Hepatocyte (in vitro differentiated cells): ENCODE measurements at regions not wholly inside any gene's neighbourhood (a gene's known extent, or its start where the extent isn't known, plus 50 kb on each side); places are given as distances from the start of the nearest gene placed in this dataset.

Experiments used
- DNase-seq: peaks from one replicate; pipeline ENCODE4 v3.0.0-alpha.2; 2016; ENCODE audit warnings: low spot score
- H2AFZ ChIP-seq: fragments of 200-600 bp; sonication (generic); 2 replicates; pipeline ENCODE4 v1.6.0; 2016; ENCODE audit warnings: antibody characterized with exemption, mild to moderate bottlenecking
- H3K27ac ChIP-seq: fragments of 200-600 bp; sonication (generic); 2 replicates; pipeline ENCODE4 v1.5.1; 2016; ENCODE audit warnings: mild to moderate bottlenecking
- H3K27me3 ChIP-seq: fragments of 200-600 bp; sonication (generic); 2 replicates; pipeline ENCODE4 v1.6.1; 2016
- H3K36me3 ChIP-seq: fragments of 200-600 bp; sonication (generic); replicated peaks from 2 replicates; pipeline ENCODE4 v1.5.1; 2016; ENCODE audit warnings: low read depth; ENCODE audit not compliant: insufficient read depth
- H3K4me1 ChIP-seq: fragments of 200-600 bp; sonication (generic); 2 replicates; pipeline ENCODE4 v1.5.1; 2016; ENCODE audit warnings: mild to moderate bottlenecking, moderate library complexity; ENCODE audit not compliant: insufficient read depth
- H3K4me2 ChIP-seq: fragments of 200-600 bp; sonication (generic); 2 replicates; pipeline ENCODE4 v1.6.0; 2016
- H3K4me3 ChIP-seq: fragments of 200-600 bp; sonication (generic); 2 replicates; pipeline ENCODE4 v1.5.1; 2016; ENCODE audit warnings: mild to moderate bottlenecking
- H3K79me2 ChIP-seq: fragments of 200-600 bp; sonication (generic); 2 replicates; pipeline ENCODE4 v1.6.0; 2017; ENCODE audit warnings: mild to moderate bottlenecking
- H3K9me2 ChIP-seq: fragments of 200-600 bp; sonication (generic); replicated peaks from 2 replicates; pipeline ENCODE4 v1.6.0; 2017; ENCODE audit warnings: mild to moderate bottlenecking; ENCODE audit not compliant: insufficient read depth
- H3K9me3 ChIP-seq: fragments of 200-600 bp; sonication (generic); 2 replicates; pipeline ENCODE4 v1.5.1; 2016; ENCODE audit warnings: low read depth, mild to moderate bottlenecking
- H4K20me1 ChIP-seq: fragments of 200-600 bp; sonication (generic); 2 replicates; pipeline ENCODE4 v1.6.0; 2016; ENCODE audit warnings: mild to moderate bottlenecking; ENCODE audit not compliant: insufficient read depth, poor library complexity, severe bottlenecking
- CTCF ChIP-seq: fragments of 200-600 bp; sonication (generic); IDR thresholded peaks from 2 replicates; pipeline ENCODE4 v1.5.1; 2016; ENCODE audit warnings: antibody characterized with exemption, mild to moderate bottlenecking; ENCODE audit not compliant: poor library complexity
- EZH2 ChIP-seq: fragments of 200-600 bp; sonication (generic); IDR thresholded peaks from 2 replicates; pipeline ENCODE4 v1.6.1; 2016; ENCODE audit warnings: antibody characterized with exemption, mild to moderate bottlenecking, borderline replicate concordance
- EZH2phosphoT487 ChIP-seq: fragments of 200-600 bp; sonication (generic); IDR thresholded peaks from one replicate; pipeline ENCODE4 v1.6.1; 2018; ENCODE audit warnings: antibody characterized with exemption, mild to moderate bottlenecking, low read depth, moderate library complexity; ENCODE audit not compliant: unreplicated experiment, severe bottlenecking
- WGBS: methylation state at CpG from one replicate; pipeline ENCODE4 v1.1.6; 2016; ENCODE audit warnings: low lambda C conversion rate; ENCODE audit errors: missing lambda C conversion rate; 5-methylcytosine and 5-hydroxymethylcytosine counted together

- WGBS, result 66% methylated on average over 10 of the region's 10 CpGs
- H3K36me3 ChIP-seq, result no peaks in the 10 kb centered on the region
- H3K27ac ChIP-seq, result peak overlapping the region; percentile 64
- TF ChIP-seq CTCF (no peak), EZH2phosphoT487 (no peak), EZH2 (no peak)
- H2AFZ ChIP-seq, result peak overlapping the region; percentile 7
- peaks cover 6% of the 10 kb centered on the region for H3K4me1 ChIP-seq
- H3K4me3 ChIP-seq, result no peak overlapping the region
- peak overlapping the region; percentile 54 for H3K4me2 ChIP-seq
- no peaks in the 10 kb centered on the region for H3K27me3 ChIP-seq
- H3K9me2 ChIP-seq, result no peaks in the 10 kb centered on the region
- peak; percentile 16 for DNase-seq
- no peaks in the 10 kb centered on the region for H3K79me2 ChIP-seq
- H4K20me1 ChIP-seq, result no peaks in the 10 kb centered on the region
- no peaks in the 10 kb centered on the region for H3K9me3 ChIP-seq
Measured at GRCh38 chr5:91469517-91470165, 86.5 kb upstream of the ARRDC3 start.

DNA sequence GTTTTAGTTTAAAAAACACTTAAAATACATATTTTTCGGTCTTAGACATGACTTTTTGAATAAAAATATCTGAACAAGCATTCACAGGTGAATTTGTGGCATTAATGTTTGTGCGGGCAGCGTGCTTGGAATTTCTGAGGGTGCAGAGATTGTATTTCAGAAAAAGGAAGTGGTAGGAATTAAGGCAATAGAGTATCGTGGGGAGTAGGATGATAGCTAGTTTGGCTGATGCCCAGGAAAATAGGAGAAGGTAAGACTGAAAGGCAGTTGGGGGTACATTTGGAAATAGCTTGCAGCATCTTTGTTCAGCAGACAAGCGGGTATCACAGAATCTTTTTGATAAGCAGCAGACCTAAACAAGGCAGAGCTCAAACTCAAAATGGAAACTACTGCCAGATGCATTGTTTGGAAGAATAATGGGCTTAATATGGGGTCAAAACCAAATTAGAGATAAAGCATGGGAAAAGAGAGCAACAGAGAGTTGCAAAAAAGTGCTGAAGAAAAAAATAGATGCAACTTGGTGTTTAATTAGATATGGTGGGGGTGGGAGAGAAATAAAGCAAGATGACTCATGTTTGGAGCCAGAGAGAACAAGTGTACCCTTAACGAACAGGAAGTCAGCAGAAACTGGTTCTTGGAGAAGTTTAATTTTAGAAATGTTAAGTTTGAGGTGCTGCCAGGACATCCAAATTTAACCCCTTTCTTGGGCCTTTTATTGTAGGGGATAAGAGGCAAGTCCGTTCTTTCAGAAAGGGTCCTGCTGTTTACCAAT is 85.7 kb upstream of the ARRDC3 start:
- peak overlapping the region; percentile 64 for H3K27ac ChIP-seq
- peak overlapping the region; percentile 54 for H3K4me2 ChIP-seq
- no peak for TF ChIP-seq EZH2phosphoT487
- TF ChIP-seq CTCF, result no peak
- TF ChIP-seq EZH2, result no peak

DNA sequence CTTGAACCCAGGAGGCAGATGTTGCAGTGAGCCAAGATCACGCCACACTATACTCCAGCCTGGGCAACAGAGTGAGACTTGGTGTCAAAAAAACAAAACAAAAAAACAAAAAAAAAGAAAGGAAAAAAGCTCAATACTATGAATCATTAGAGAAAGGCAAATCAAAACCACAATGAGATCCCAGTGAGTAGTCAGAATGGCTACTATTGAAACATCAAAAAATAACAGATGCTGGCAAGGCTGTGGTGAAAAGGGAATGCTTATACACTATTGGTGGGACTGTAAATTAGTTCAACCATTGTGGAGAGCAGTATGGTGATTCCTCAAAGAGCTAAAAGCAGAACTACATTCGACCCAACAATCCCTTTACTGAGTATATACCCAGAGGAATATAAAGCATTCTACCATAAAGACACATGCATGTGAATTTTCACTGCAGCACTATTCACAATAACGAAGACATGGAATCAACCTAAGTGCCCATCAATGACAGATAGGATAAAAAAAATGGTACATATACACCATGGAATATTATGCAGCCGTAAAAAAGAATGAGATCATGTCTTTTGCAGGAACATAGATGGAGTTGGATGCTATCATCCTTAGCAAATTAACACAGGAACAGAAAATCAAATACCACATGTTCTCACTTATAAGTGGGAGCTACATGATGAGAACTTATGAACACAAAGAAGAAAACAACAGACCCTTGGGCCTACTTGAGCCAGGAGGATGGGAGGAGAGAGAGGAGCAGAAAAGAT is 81.9 kb upstream of the ARRDC3 start:
- no peak for TF ChIP-seq CTCF
- TF ChIP-seq EZH2, result no peak
- no peak for TF ChIP-seq EZH2phosphoT487
- Histone ChIP-seq H3K9me3 (no peaks in the 10 kb centered on the region), H3K9me2 (no peaks in the 10 kb centered on the region), H3K79me2 (no peaks in the 10 kb centered on the region), H3K27ac (no peak overlapping the region), H2AFZ (no peak overlapping the region), H3K27me3 (no peaks in the 10 kb centered on the region), H3K4me2 (no peak overlapping the region), H4K20me1 (no peaks in the 10 kb centered on the region), H3K4me1 (peaks cover 6% of the 10 kb centered on the region), H3K36me3 (no peaks in the 10 kb centered on the region), H3K4me3 (no peak overlapping the region)
- WGBS, result 95% methylated on average over 4 of the region's 4 CpGs
- no peak for DNase-seq

More for the DNA sequence above, 85.7 kb upstream of the ARRDC3 start:
- Histone ChIP-seq H3K27me3 (no peaks in the 10 kb centered on the region), H3K9me2 (no peaks in the 10 kb centered on the region), H3K4me3 (no peak overlapping the region), H3K36me3 (no peaks in the 10 kb centered on the region), H3K9me3 (no peaks in the 10 kb centered on the region), H3K79me2 (no peaks in the 10 kb centered on the region), H3K4me1 (peaks cover 6% of the 10 kb centered on the region), H4K20me1 (no peaks in the 10 kb centered on the region), H2AFZ (peak overlapping the region; percentile 7)
- 89% methylated on average over 7 of the region's 7 CpGs for WGBS
- no peak for DNase-seq
